Effector CD8-positive, alpha-beta T cell (primary cell): ENCODE measurements at regions not wholly inside any gene's neighbourhood (a gene's known extent, or its start where the extent isn't known, plus 50 kb on each side); places are given as distances from the start of the nearest gene placed in this dataset.
"Not testable (repeated sequence)": the region's sequence is repeated elsewhere in the genome, so short reads cannot be mapped to it uniquely, and the experiment has no call there.

ENCODE experiments used
- DNase-seq: peaks from one replicate; lab custom pipeline; 2025; lab: John Stamatoyannopoulos, UW

DNA sequence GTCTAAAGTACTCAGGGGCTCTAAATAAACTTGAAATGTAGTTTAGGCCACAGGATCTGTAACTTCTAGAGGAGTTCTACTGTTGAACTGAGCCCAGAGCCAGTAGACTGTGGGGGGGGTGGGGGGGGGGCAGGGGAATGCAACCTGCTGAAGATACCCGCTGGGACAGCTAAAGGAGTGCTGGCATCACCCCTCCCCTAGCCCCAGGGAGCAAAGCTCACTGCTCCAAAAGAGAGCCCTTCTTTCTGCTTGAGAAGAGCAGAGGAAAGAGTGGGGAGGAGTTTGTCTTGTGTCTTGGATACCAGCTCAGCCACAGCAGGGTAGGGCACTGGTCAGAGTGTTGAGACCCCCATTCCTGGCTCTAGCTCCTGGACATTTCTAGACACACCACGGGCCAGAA is 414.0 kb upstream of the KLHL29 start:
- no peak for DNase-seq

DNA sequence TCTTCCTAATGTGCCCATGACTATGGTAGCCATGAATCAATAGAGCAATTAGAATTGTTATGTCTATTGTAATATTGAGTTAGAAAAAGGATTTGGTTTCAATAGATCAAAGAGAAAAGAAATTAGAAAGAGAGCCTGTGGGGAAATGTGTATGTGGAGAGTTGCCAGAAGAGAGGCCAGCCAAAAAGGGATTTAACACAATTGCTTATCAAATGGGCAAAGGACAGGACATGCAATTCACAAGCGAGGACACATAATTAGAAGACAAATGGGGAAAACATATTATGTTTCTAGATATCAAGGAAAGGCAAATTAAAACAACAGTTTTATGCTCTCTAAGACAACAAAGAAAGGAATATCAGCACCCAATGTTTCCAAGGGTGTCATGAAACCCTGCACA is 403.2 kb upstream of the KLHL29 start:
- no peak for DNase-seq

GRCh38 chr2:22984152-22984551 is 400.8 kb upstream of the KLHL29 start:
- DNase-seq = not testable (repeated sequence)

GRCh38 chr2:22990246-22990645 is 394.7 kb upstream of the KLHL29 start:
- no peak for DNase-seq

DNA sequence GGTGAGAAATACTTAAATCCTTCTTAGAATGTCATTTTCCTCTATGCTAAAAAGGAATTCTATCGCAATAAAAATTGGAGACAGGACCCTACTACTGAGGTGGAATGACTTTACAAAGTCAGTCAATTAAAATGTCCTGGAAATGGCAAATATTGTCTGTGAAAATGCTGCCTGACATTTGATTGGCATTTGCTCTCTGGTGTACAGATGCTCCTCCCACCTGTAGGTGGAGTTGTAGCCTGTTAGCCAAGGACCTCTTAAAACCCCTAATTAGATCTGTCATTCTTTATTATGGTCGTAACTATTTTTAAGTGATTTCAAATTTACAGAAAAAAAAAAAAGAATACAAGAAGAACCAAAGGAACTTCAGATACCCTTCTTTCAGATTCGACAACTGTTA is 393.1 kb upstream of the KLHL29 start:
- no peak for DNase-seq

DNA sequence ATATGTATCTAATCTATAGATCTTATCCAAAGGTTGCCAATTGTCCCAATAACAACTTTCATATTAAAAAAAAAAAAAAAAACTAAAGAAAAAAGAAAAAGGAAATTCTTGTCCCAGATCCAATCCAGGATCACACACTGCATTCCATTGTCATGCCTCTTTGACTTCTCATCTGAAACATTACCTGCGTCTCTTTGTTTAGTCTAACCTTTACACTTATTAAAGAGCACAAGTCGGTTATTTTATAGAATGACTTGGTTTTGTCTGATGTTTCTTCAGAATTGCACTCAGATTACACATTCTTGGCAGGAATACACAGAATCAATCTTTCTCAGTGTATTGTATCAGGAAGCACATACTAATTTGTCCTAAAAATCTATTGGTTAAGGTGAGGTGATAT is 392.5 kb upstream of the KLHL29 start:
- DNase-seq = no peak

DNA sequence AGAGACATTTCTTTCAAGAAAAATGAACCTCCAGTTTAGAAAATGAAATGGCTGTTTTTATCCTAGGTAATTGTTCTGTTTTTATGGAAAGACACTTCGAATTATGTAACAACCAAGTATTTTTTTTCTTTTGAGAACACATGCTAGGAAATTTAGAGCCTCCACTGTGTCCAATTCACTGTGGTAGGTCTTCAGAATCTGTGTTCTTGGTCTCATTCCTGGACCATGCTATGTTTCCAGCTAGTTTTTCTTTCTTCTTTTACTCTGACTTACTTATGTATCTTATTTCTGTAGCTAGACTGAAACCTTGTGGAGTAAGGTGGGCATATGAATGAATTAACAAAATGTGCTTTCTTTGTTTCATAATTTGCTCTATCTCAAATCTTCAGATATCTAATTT is 391.7 kb upstream of the KLHL29 start:
- no peak for DNase-seq

- no peak for DNase-seq
Measured at GRCh38 chr2:22995576-22995975, 389.4 kb upstream of the KLHL29 start.

DNA sequence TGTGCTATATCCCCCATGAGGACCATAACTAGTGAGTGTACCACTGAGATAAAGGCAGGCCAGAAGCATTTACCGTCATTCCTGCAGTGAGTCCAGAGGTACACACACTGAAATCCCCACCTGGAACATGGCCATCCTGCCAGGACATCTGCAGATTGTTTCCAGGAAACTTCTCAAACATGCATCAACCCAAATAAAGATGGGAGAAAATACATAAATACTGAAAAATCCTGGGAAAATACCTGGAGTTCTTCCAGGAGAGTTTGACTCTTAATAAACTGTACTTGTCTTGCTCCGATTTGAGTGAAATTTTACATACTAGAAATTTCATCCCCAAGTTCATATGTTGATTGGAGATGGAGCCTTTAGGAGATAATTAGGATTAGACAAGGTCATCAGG is 388.1 kb upstream of the KLHL29 start:
- no peak for DNase-seq

- DNase-seq = no peak
Measured at GRCh38 chr2:22998359-22998758, 386.6 kb upstream of the KLHL29 start.

- DNase-seq = no peak
Measured at GRCh38 chr2:22999951-23000350, 385.0 kb upstream of the KLHL29 start.

DNA sequence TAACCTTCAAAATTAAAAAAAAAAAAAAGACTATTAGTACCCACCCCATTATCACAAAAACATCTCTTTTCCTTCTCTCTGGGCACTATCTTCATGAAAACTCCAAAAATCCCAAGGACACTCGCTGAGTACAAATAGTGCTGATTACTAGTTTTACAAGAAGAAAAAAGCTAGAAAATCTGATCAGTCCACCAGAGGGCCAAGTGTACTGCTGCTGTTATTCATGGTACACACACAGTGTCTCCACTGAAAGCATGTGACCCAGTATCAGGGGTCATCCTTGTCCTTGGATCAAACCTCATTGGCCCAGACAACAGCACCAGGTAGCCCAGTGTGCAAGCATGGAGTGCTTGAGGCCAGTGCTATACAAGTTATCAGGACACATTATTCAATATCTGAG is 382.7 kb upstream of the KLHL29 start:
- no peak for DNase-seq

DNA sequence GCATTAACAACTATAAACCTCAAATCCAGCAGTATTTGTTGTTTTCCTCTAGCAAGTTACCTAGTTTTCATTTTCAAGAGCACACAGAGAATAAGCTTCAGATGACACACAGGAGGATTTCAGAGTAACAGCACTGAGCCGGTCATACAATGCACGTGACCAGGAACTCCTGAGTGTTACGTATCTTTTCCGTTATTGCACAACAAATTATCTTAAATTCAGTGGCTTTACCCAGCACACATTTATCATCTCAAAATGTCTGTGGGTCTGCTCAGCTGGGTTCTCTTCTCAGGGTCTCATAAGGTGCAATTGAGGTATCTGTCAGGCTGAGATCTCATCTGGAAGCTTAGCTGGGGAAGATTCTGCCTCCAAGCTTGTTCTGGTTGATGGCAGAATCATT is 379.5 kb upstream of the KLHL29 start:
- DNase-seq = no peak

- DNase-seq = no peak
Measured at GRCh38 chr2:23007631-23008235, 377.2 kb upstream of the KLHL29 start.

DNA sequence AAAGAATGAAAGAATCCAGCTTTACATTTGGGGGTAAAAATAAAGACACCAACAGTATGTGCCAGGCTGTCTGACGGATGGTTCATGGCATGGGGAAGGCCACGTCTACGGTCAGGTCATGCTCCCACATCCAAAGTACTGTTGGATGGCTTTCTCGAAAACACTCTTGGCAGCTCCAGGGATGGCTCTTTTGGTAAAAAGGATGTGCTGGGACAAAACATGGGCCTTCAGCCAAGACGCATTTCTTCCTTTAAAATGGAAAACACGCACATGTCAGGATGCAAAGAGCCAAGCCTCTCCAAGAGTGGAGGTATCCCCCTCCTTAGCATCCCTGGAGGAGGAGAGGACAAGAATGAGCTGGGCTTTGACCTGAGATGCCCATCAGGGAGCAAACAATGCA is 376.5 kb upstream of the KLHL29 start:
- no peak for DNase-seq

GRCh38 chr2:23008951-23009350 is 376.0 kb upstream of the KLHL29 start:
- no peak for DNase-seq

DNA sequence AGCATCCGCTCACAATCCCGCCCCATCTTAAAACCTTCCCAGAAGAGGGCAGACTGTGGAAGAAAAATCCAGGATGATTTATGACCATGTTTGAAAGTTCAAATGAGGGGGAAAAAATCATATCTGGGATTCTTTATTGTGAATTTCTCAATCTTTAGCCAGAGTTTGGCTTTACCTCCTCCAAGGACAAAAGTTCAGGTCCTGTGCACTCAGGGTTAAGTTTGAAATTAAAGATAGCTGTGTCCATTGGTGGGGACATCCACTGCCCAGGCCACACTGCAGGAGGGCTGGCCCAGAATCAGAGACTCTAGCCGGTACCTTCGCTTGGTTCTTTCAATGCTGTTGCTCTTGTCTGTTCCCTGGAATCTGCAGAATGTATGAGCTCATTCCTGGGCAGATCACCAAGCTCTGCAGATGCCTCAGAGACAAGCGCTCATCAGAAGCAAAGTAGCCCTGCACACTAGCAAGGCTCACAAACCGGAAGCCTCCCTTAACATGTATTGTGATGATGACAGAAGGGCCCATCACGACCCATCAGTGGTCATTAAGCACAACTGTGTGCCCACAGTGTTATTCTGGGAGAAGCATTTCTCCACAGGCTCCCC is 375.3 kb upstream of the KLHL29 start:
- DNase-seq = no peak

- DNase-seq = no peak
Measured at GRCh38 chr2:23012499-23012898, 372.5 kb upstream of the KLHL29 start.

GRCh38 chr2:23015651-23016200 is 369.3 kb upstream of the KLHL29 start:
- DNase-seq = no peak

- no peak for DNase-seq
Measured at GRCh38 chr2:23019476-23019875, 365.5 kb upstream of the KLHL29 start.

GRCh38 chr2:23020659-23021058 is 364.3 kb upstream of the KLHL29 start:
- DNase-seq = no peak

DNA sequence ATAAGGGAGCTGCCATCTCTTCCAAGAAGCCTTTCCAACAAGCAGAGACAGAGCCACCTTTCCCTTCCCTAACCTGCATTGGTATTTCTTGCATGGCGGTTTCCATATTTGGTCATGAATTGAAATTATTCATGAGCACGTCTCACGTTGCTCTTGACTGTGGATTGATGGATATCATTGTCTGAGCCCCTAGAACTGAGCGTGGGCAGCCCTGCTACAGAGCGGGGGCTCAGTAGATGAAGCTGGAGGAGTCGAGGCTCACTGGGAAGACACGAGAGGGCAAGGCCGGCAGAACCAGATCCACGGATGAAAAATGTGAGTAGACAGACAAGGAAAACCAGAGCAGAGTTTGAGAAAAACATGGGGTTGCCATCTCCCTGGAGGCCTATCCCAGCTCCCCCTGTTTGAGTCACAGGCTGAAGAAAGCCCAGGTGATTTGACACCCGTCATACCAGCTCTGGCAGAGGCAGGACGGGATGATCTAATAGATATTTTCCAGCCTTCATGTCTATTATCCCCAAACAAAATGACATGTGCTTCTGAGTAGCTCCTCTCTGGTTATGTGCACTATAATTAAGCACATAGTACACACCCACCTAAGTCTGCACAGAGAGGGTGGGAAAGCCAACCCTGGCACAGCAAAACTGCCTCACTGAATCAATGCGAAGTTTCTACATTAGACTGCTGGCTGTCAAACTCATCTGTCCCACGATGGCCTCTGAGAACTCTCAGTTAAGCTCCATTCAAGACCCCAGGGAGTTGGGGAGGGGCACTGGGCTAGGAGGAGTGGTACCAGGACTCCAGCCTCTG is 363.5 kb upstream of the KLHL29 start:
- DNase-seq = no peak

DNA sequence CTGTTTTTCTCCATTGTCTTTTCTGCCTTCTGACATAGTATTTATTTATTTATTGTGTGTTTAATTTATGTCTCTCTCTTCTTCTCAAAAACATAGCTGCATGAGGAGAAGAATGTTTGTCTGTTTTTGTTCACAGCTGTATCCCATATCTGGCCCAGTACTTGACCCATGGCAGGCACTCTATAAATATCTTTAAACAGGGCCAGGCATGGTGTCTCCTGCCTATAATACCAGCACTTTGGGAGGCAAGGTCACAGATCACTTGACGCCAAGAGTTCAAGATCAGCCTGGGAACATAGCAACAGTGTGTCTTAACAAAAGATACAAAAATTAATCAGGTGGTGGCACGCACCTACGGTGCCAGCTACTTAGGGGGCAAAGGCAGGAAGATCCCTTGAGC is 361.3 kb upstream of the KLHL29 start:
- DNase-seq = no peak
